22Rv1 (cell line): ENCODE measurements at regions not wholly inside any gene's neighbourhood (a gene's known extent, or its start where the extent isn't known, plus 50 kb on each side); places are given as distances from the start of the nearest gene placed in this dataset.

Experiments used
- ZFX ChIP-seq: fragments of 450-650 bp; IDR thresholded peaks from 2 replicates; pipeline ENCODE4 v1.6.1; 2017; ENCODE audit warnings: antibody characterized with exemption, borderline replicate concordance
- TF ChIP-seq, protein P1 (sequence below): fragments of 450-650 bp; IDR thresholded peaks from 2 replicates; pipeline ENCODE4 v1.5.1; 2017; ENCODE audit warnings: mild to moderate bottlenecking

DNA sequence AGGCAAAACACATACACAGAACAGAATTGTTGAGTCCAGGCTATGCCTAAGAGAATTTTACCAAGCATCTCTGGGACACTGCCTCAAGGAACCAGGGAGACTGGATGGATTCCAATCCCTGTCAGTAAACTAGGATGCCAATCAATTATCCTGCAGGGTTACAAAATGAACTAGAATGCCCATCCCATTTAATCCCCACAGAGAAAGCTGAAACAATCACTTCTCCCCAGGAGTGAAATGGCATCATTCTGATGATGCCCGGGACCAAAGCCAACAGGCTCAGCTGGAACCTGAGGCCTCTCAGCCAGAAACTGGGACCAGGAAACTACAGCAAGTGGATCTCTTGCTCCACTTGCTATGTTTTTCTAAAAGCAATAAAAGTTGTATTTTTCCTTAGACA is 130.0 kb upstream of the TJP1 start:
- TF ChIP-seq, protein P1, sequence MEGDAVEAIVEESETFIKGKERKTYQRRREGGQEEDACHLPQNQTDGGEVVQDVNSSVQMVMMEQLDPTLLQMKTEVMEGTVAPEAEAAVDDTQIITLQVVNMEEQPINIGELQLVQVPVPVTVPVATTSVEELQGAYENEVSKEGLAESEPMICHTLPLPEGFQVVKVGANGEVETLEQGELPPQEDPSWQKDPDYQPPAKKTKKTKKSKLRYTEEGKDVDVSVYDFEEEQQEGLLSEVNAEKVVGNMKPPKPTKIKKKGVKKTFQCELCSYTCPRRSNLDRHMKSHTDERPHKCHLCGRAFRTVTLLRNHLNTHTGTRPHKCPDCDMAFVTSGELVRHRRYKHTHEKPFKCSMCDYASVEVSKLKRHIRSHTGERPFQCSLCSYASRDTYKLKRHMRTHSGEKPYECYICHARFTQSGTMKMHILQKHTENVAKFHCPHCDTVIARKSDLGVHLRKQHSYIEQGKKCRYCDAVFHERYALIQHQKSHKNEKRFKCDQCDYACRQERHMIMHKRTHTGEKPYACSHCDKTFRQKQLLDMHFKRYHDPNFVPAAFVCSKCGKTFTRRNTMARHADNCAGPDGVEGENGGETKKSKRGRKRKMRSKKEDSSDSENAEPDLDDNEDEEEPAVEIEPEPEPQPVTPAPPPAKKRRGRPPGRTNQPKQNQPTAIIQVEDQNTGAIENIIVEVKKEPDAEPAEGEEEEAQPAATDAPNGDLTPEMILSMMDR = no peak
- no peak for TF ChIP-seq ZFX
